Astrocyte (in vitro differentiated cells and primary cell): ENCODE measurements at regions not wholly inside any gene's neighbourhood (a gene's known extent, or its start where the extent isn't known, plus 50 kb on each side); places are given as distances from the start of the nearest gene placed in this dataset.

Experiments used
- DNase-seq: peaks from one replicate; pipeline ENCODE4 v3.0.0-alpha.2; 2010; ENCODE audit warnings: low read depth
- FAIRE-seq: peaks from 2 replicates; lab custom pipeline; 2011; peaks lifted over from hg19 to GRCh38; lab: Jason Lieb, UNC
- H2AFZ ChIP-seq: 2 replicates; pipeline ENCODE4 v1.6.0; 2012; ENCODE audit warnings: low read depth, low read length, inconsistent platforms
- H3K27ac ChIP-seq: 2 replicates; pipeline ENCODE4 v1.5.1; 2011; ENCODE audit warnings: low read depth, low read length, inconsistent platforms
- H3K27me3 ChIP-seq: 2 replicates; pipeline ENCODE4 v1.6.0; 2011; ENCODE audit warnings: low read length, inconsistent platforms; ENCODE audit not compliant: insufficient read depth
- H3K36me3 ChIP-seq: 2 replicates; pipeline ENCODE4 v1.5.1; 2011; ENCODE audit warnings: low read length, inconsistent platforms; ENCODE audit not compliant: insufficient read depth
- H3K4me1 ChIP-seq: 2 replicates; pipeline ENCODE4 v1.5.1; 2011; ENCODE audit warnings: low read length, inconsistent platforms; ENCODE audit not compliant: insufficient read depth
- H3K4me2 ChIP-seq: 2 replicates; pipeline ENCODE4 v1.6.0; 2012; ENCODE audit warnings: low read length, inconsistent platforms
- H3K4me3 ChIP-seq: 2 replicates; pipeline ENCODE4 v1.5.1; 2011; ENCODE audit warnings: low read depth, mild to moderate bottlenecking, low read length, inconsistent platforms; ENCODE audit not compliant: insufficient read depth
- H3K79me2 ChIP-seq: 2 replicates; pipeline ENCODE4 v1.6.0; 2012; ENCODE audit warnings: mild to moderate bottlenecking, low read length, inconsistent platforms; ENCODE audit not compliant: insufficient read depth
- H3K9ac ChIP-seq: 2 replicates; pipeline ENCODE4 v1.6.0; 2012; ENCODE audit warnings: mild to moderate bottlenecking, low read length, inconsistent platforms
- H3K9me3 ChIP-seq: 2 replicates; pipeline ENCODE4 v1.5.1; 2012; ENCODE audit warnings: low read depth, mild to moderate bottlenecking, low read length, inconsistent platforms; ENCODE audit not compliant: insufficient read depth
- H4K20me1 ChIP-seq: 2 replicates; pipeline ENCODE4 v1.6.0; 2012; ENCODE audit warnings: low read length, inconsistent platforms; ENCODE audit not compliant: insufficient read depth
- H3K27ac Mint-ChIP-seq: one replicate; pipeline ENCODE4 v1.8.0; 2021; ENCODE audit warnings: mild to moderate bottlenecking, mixed read lengths; ENCODE audit not compliant: unreplicated experiment
- H3K27me3 Mint-ChIP-seq: one replicate; pipeline ENCODE4 v1.8.0; 2021; ENCODE audit warnings: low read depth, mixed read lengths; ENCODE audit not compliant: unreplicated experiment
- H3K36me3 Mint-ChIP-seq: one replicate; pipeline ENCODE4 v1.8.0; 2021; ENCODE audit warnings: low read depth, mixed read lengths; ENCODE audit not compliant: unreplicated experiment
- H3K4me1 Mint-ChIP-seq: one replicate; pipeline ENCODE4 v1.8.0; 2021; ENCODE audit warnings: low read depth, mixed read lengths; ENCODE audit not compliant: unreplicated experiment
- H3K4me3 Mint-ChIP-seq: one replicate; pipeline ENCODE4 v1.8.0; 2021; ENCODE audit warnings: mild to moderate bottlenecking, moderate library complexity, mixed read lengths; ENCODE audit not compliant: unreplicated experiment
- H3K9me3 Mint-ChIP-seq: one replicate; pipeline ENCODE4 v1.8.0; 2021; ENCODE audit warnings: mild to moderate bottlenecking, mixed read lengths; ENCODE audit not compliant: unreplicated experiment
- EZH2 ChIP-seq: IDR thresholded peaks from 2 replicates; pipeline ENCODE4 v1.6.1; 2012; ENCODE audit warnings: mild to moderate bottlenecking, low read length, inconsistent platforms; ENCODE audit not compliant: insufficient read depth
- TF ChIP-seq, protein P1 (sequence below): IDR thresholded peaks from 2 replicates; pipeline ENCODE4 v1.5.1; 2011; ENCODE audit warnings: low read depth, mild to moderate bottlenecking, inconsistent platforms, low read length, moderate library complexity; ENCODE audit not compliant: insufficient read depth

GRCh38 chr21:16983420-16983819 lies 529.4 kb upstream of the CXADR start:
- H3K27ac ChIP-seq, result no peak overlapping the region
- no peak overlapping the region for H2AFZ ChIP-seq
- H3K4me1 ChIP-seq, result no peaks in the 10 kb centered on the region
- TF ChIP-seq, protein P1, sequence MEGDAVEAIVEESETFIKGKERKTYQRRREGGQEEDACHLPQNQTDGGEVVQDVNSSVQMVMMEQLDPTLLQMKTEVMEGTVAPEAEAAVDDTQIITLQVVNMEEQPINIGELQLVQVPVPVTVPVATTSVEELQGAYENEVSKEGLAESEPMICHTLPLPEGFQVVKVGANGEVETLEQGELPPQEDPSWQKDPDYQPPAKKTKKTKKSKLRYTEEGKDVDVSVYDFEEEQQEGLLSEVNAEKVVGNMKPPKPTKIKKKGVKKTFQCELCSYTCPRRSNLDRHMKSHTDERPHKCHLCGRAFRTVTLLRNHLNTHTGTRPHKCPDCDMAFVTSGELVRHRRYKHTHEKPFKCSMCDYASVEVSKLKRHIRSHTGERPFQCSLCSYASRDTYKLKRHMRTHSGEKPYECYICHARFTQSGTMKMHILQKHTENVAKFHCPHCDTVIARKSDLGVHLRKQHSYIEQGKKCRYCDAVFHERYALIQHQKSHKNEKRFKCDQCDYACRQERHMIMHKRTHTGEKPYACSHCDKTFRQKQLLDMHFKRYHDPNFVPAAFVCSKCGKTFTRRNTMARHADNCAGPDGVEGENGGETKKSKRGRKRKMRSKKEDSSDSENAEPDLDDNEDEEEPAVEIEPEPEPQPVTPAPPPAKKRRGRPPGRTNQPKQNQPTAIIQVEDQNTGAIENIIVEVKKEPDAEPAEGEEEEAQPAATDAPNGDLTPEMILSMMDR, result no peak
- no peak for TF ChIP-seq EZH2
- Mint-ChIP-seq H3K36me3 (no peaks in the 10 kb centered on the region), H3K27ac (no peak overlapping the region), H3K27me3 (no peaks in the 10 kb centered on the region), H3K9me3 (no peaks in the 10 kb centered on the region), H3K4me1 (no peaks in the 10 kb centered on the region), H3K4me3 (no peak overlapping the region)
- DNase-seq (no peak), FAIRE-seq (no peak)
- no peak overlapping the region for H3K4me2 ChIP-seq
- H3K4me3 ChIP-seq, result no peak overlapping the region
- H3K9ac ChIP-seq, result no peak overlapping the region
- no peaks in the 10 kb centered on the region for H3K79me2 ChIP-seq
- no peaks in the 10 kb centered on the region for H3K9me3 ChIP-seq
- H4K20me1 ChIP-seq, result no peaks in the 10 kb centered on the region
- H3K27me3 ChIP-seq, result no peaks in the 10 kb centered on the region
- H3K36me3 ChIP-seq, result no peaks in the 10 kb centered on the region

- no peaks in the 10 kb centered on the region for H3K27me3 Mint-ChIP-seq
- H3K36me3 Mint-ChIP-seq, result no peaks in the 10 kb centered on the region
- Histone ChIP-seq H3K4me3 (no peak overlapping the region), H3K27ac (no peak overlapping the region), H3K79me2 (no peaks in the 10 kb centered on the region), H4K20me1 (no peaks in the 10 kb centered on the region), H3K4me1 (no peaks in the 10 kb centered on the region), H3K9me3 (no peaks in the 10 kb centered on the region), H3K4me2 (no peak overlapping the region), H2AFZ (no peak overlapping the region), H3K9ac (no peak overlapping the region), H3K36me3 (no peaks in the 10 kb centered on the region), H3K27me3 (no peaks in the 10 kb centered on the region)
- TF ChIP-seq, protein P1, result no peak
- TF ChIP-seq EZH2, result no peak
- H3K4me3 Mint-ChIP-seq, result no peak overlapping the region
- FAIRE-seq (no peak), DNase-seq (no peak)
- no peak overlapping the region for H3K27ac Mint-ChIP-seq
- H3K4me1 Mint-ChIP-seq, result peaks cover 1% of the 10 kb centered on the region
- no peaks in the 10 kb centered on the region for H3K9me3 Mint-ChIP-seq
Measured at GRCh38 chr21:16992448-16992847, 520.4 kb upstream of the CXADR start.

DNA sequence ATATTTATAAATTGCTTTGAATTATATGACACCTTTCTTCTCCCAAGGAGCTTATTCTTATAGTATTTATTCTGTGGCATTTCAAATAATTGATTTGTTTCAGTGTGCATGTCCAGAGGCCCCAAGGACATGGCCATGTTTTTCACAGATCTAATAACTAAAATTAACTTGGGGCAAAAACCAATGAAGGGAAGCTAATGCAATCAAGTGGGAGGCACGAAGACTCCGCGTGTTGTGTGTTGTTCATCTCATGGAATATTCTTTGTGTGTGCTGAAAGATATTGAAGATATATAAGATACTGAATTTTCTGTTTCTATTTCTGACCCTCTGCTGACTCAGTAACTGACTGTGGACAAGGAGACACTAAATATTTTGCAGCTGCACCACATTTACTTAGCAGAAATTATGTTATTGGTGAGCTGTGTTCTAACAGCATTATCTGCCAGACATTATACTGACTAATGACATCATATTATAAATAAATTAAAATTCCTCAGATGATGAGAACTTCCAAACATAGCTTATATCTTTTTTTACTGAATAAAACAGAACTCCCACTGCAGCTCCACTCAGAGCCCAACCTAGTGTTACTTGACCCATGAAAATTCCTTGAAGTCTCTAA lies 519.3 kb upstream of the CXADR start:
- Mint-ChIP-seq H3K27ac (no peak overlapping the region), H3K27me3 (no peaks in the 10 kb centered on the region), H3K36me3 (no peaks in the 10 kb centered on the region)

More for the DNA sequence above, 519.3 kb upstream of the CXADR start:
- TF ChIP-seq EZH2, result no peak
- TF ChIP-seq, protein P1, result no peak
- Histone ChIP-seq H3K79me2 (no peaks in the 10 kb centered on the region), H3K4me2 (no peak overlapping the region), H3K9ac (no peak overlapping the region), H3K27me3 (no peaks in the 10 kb centered on the region), H3K9me3 (no peaks in the 10 kb centered on the region), H2AFZ (no peak overlapping the region), H3K36me3 (no peaks in the 10 kb centered on the region), H3K4me3 (no peak overlapping the region), H4K20me1 (no peaks in the 10 kb centered on the region), H3K27ac (no peak overlapping the region), H3K4me1 (no peaks in the 10 kb centered on the region)
- Mint-ChIP-seq H3K4me1 (peaks cover 4% of the 10 kb centered on the region), H3K9me3 (no peaks in the 10 kb centered on the region), H3K4me3 (no peak overlapping the region)
- DNase-seq (no peak), FAIRE-seq (no peak)
